HAP-1 (cell line): ENCODE measurements at regions not wholly inside any gene's neighbourhood (a gene's known extent, or its start where the extent isn't known, plus 50 kb on each side); places are given as distances from the start of the nearest gene placed in this dataset.
A peak's percentile ranks its signal among the peaks of the same experiment; 100 is the strongest.

ENCODE experiments used
- DNase-seq, 2 experiments: peaks; one replicate each; pipeline ENCODE4 v3.0.0-alpha.2; 2016 to 2020; ENCODE audit warnings: low spot score in 2 of 2
- H3K27me3 ChIP-seq: fragments of 250-450 bp; sonication (Bioruptor Pico); 2 replicates; pipeline ENCODE4 v1.5.1; 2020; ENCODE audit warnings: low read depth, mild to moderate bottlenecking, moderate library complexity
- H3K36me3 ChIP-seq: fragments of 250-450 bp; sonication (Bioruptor Pico); replicated peaks from 2 replicates; pipeline ENCODE4 v1.5.1; 2020; ENCODE audit warnings: mild to moderate bottlenecking
- H3K4me1 ChIP-seq: fragments of 250-450 bp; sonication (Bioruptor Pico); 2 replicates; pipeline ENCODE4 v1.5.1; 2020; ENCODE audit warnings: mild to moderate bottlenecking
- H3K4me3 ChIP-seq: fragments of 250-450 bp; sonication (Bioruptor Pico); 2 replicates; pipeline ENCODE4 v1.5.1; 2020; ENCODE audit warnings: mild to moderate bottlenecking, moderate library complexity
- H3K9me3 ChIP-seq: fragments of 250-450 bp; sonication (Bioruptor Pico); 2 replicates; pipeline ENCODE4 v1.5.1; 2020; ENCODE audit warnings: mild to moderate bottlenecking, moderate library complexity
- in situ Hi-C: fragments of 300-500 bp; cut with MboI; formaldehyde crosslinking; loops from 3 replicates; pipeline ENCODE4 v1.14.3; 2020; ENCODE audit warnings: low sequenced_read_pairs, inconsistent platforms, mixed read lengths

DNA sequence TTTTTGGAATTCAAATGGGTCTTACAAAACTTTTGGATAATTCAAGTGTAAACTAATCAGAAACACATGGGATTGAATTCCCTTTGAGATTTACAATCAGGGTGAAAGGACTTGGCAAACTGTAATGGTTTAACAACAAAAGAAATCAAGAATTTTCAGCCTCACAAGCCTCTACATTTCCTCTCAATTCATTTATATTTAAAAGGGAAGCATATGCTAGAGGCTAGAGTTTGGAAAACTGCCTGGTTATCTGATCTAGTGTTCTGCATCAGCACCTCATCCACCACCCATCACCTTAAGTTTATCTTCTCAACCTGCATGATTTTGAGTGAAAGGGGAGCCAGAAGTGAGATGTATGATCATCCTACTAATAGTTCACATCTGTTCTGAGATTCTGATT is 120.7 kb downstream of the TES start:
- H3K36me3 ChIP-seq = no peaks in the 10 kb centered on the region
- no peaks in the 10 kb centered on the region for H3K9me3 ChIP-seq
- peak in 1 of 2 experiments; percentile 34 for DNase-seq
- H3K4me3 ChIP-seq = no peak overlapping the region
- no peaks in the 10 kb centered on the region for H3K27me3 ChIP-seq
- in situ Hi-C loops = no loop called here
- H3K4me1 ChIP-seq = no peaks in the 10 kb centered on the region; the same call in 1 of the 2 replicates

- H3K9me3 ChIP-seq = no peaks in the 10 kb centered on the region
- in situ Hi-C loops = no loop called here
- no peaks in the 10 kb centered on the region for H3K36me3 ChIP-seq
- no peaks in the 10 kb centered on the region; the same call in 1 of the 2 replicates for H3K4me1 ChIP-seq
- no peak for DNase-seq
- H3K27me3 ChIP-seq = no peaks in the 10 kb centered on the region
- H3K4me3 ChIP-seq = no peak overlapping the region
Observed at GRCh38 chr7:116332766-116333165, 122.4 kb downstream of the TES start.

- Histone ChIP-seq H3K4me3 (no peak overlapping the region), H3K4me1 (no peaks in the 10 kb centered on the region; the same call in 1 of the 2 replicates), H3K9me3 (no peaks in the 10 kb centered on the region), H3K27me3 (no peaks in the 10 kb centered on the region), H3K36me3 (no peaks in the 10 kb centered on the region)
- in situ Hi-C loops = no loop called here
- no peak for DNase-seq
Observed at GRCh38 chr7:116334555-116334954, 124.2 kb downstream of the TES start.

DNA sequence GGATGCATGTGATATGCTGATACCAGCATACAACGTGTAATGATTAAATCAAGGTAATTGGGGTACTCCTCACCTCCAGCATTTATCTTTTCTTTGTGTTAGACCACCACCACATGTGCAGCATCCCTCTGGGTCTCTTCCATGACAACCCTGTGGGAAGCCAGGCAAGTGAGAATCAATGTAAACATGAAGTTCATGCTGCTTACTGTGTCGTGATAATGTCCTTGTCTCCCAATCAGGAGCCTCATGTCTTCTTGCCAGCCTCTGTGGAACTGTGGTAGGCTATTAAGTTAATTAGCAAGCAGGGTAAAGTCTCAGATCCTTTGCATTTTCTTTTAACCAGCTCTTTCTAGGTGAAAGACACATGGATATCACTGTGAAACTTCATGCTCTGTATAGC is 126.7 kb downstream of the TES start:
- Histone ChIP-seq H3K27me3 (no peaks in the 10 kb centered on the region), H3K4me1 (no peaks in the 10 kb centered on the region), H3K36me3 (no peaks in the 10 kb centered on the region), H3K9me3 (no peaks in the 10 kb centered on the region), H3K4me3 (no peak overlapping the region)
- in situ Hi-C loops = no loop called here
- DNase-seq = no peak

DNA sequence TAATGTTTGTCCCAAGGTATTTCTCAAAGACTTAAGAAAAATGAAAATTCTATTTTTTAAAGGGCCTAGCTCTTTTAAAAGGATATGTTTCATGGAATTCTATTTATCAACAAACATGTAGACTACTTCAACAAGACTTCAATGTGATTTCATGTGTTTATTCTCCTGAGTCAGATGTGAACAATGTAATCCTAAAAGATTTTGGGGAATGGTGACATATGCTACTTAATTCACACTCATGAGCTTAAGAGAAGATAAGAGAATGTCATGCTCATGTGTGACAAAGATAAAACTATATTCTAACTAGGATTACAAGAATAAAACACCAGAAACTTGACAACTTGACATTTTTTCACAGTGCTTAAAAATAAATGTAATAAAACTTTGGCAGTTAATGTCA is 127.5 kb downstream of the TES start:
- in situ Hi-C loops = no loop called here
- H3K4me1 ChIP-seq = no peaks in the 10 kb centered on the region
- DNase-seq = no peak

DNA sequence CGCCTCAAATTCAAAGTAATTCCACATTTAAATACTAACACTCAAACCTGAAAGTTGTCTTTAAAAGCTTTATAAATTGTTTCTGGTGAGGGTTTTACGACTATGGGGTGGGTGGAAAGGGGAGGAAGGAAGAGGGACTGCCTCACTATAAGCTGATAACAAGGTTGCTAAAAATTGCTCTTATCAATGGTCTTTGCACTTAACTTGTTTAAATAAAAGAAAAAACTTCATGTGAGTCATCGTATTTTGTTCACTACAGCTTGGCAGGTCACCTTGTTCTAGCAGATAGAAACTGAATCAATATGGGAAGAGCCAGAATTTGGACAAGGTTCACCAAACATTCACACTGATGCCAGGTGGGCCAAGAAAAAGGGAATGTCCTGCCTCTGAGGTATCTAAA is 129.2 kb downstream of the TES start:
- Histone ChIP-seq H3K36me3 (no peaks in the 10 kb centered on the region), H3K27me3 (no peaks in the 10 kb centered on the region), H3K4me1 (no peaks in the 10 kb centered on the region), H3K4me3 (no peak overlapping the region), H3K9me3 (no peaks in the 10 kb centered on the region)
- DNase-seq = no peak
- in situ Hi-C loops = no loop called here

More for the DNA sequence above, 127.5 kb downstream of the TES start:
- no peaks in the 10 kb centered on the region for H3K27me3 ChIP-seq
- no peak overlapping the region for H3K4me3 ChIP-seq
- no peaks in the 10 kb centered on the region for H3K9me3 ChIP-seq
- no peaks in the 10 kb centered on the region for H3K36me3 ChIP-seq

DNA sequence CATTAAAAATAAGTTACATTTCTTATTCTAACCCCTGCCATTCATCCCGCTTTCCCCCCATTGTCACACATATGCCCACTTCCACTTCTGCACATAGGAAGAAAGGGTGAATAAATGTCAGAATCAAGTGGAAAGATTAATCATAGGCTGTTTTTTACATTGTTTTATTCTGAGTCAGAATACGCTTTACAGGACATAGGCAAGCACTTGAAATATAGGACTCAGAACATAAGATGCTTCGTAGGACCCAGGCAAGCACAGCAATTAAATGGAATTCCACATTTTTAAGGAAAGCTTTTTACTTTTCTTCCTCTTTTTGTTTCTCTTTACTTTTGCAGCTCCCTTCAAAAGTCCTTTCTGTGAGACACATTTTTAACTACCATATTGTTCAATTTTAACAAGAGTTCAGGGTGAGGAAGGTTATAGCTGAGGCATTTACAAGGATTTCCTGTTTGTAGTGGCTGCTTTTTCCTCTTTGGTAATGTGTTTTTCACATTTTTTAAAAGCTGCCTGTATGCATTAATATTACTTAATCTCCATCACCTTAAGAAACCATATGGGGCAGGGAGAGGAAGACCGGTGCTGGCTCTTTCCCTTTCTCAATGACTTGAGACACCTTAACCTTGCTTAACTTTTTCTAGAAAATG is 130.0 kb downstream of the TES start:
- Histone ChIP-seq H3K36me3 (no peaks in the 10 kb centered on the region), H3K4me3 (no peak overlapping the region), H3K4me1 (no peaks in the 10 kb centered on the region), H3K9me3 (no peaks in the 10 kb centered on the region), H3K27me3 (no peaks in the 10 kb centered on the region)
- in situ Hi-C loops = no loop called here
- no peak for DNase-seq

- Histone ChIP-seq H3K4me1 (no peaks in the 10 kb centered on the region), H3K36me3 (no peaks in the 10 kb centered on the region), H3K4me3 (no peak overlapping the region), H3K27me3 (no peaks in the 10 kb centered on the region), H3K9me3 (no peaks in the 10 kb centered on the region)
- DNase-seq = no peak
- in situ Hi-C loops = no loop called here
Observed at GRCh38 chr7:116340943-116341907, 130.9 kb downstream of the TES start.

- in situ Hi-C loops = no loop called here
- H3K36me3 ChIP-seq = no peaks in the 10 kb centered on the region
- no peak for DNase-seq
- H3K4me3 ChIP-seq = no peak overlapping the region
- H3K9me3 ChIP-seq = no peaks in the 10 kb centered on the region
- no peaks in the 10 kb centered on the region for H3K27me3 ChIP-seq
- no peaks in the 10 kb centered on the region for H3K4me1 ChIP-seq
Observed at GRCh38 chr7:116342125-116342524, 131.8 kb downstream of the TES start.

DNA sequence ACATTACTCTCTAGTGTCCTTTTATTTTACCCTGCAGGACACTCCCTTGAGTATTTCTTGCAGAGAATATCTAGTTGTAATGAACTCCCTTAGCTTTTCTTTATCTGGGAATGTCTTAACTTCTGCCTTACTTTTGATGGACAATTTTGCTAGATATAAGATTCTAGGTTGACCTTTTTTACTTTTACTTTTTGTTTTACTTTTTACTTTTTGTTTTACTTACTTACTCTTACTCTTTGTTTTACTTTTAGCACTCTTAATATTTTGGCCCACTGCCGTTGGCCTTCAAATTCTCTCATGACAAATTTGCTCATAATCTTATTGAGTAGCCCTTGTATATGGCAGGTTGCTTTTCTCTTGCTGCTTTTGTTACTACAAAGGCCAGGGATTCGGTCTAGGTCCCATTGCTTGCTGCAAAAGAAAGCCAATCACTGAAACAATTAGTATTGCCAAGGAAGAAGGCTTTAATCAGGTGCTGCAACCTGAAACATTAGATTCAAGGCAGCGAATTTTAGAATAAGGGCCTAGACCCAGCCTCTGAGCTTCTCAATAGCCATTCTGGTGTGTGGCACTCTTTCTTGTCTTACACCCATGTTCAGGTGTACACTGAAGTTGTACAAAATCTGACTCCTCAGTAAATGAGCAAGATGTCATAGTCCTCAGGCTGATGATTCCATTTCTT is 137.0 kb downstream of the TES start:
- Histone ChIP-seq H3K9me3 (no peaks in the 10 kb centered on the region), H3K4me3 (no peak overlapping the region), H3K36me3 (no peaks in the 10 kb centered on the region), H3K4me1 (no peaks in the 10 kb centered on the region), H3K27me3 (no peaks in the 10 kb centered on the region)
- DNase-seq = no peak
- in situ Hi-C loops = no loop called here

DNA sequence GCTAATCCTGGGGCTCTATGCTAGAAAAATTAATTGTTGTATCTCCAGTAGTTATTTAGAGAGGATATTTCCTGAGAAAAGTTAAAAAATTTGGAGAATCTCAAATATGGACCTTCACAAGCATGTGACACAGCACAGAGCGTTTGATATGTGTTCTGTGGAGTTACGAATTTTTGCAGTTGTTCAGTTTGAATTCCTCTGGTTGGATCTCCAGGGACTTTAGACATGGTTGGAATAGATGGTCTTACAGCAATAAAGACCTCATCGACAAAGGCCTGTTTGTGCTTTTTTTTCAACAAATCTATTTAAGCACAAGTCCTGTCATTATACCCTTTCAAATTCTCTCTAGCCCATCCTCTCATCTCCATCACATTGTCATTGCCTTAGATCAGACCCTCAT is 138.0 kb downstream of the TES start:
- in situ Hi-C loops = no loop called here
- no peak for DNase-seq
- Histone ChIP-seq H3K4me3 (no peak overlapping the region), H3K36me3 (no peaks in the 10 kb centered on the region), H3K4me1 (no peaks in the 10 kb centered on the region), H3K27me3 (no peaks in the 10 kb centered on the region), H3K9me3 (no peaks in the 10 kb centered on the region)

GRCh38 chr7:116351966-116352365 is 141.6 kb downstream of the TES start:
- in situ Hi-C loops = no loop called here
- no peaks in the 10 kb centered on the region for H3K36me3 ChIP-seq
- no peaks in the 10 kb centered on the region for H3K9me3 ChIP-seq

GRCh38 chr7:116353647-116354046 is 143.3 kb downstream of the TES start:
- in situ Hi-C loops = no loop called here
- H3K9me3 ChIP-seq = no peaks in the 10 kb centered on the region
- peaks cover 38% of the 10 kb centered on the region for H3K4me1 ChIP-seq

More at GRCh38 chr7:116351966-116352365, 141.6 kb downstream of the TES start:
- Histone ChIP-seq H3K4me3 (no peak overlapping the region), H3K27me3 (no peaks in the 10 kb centered on the region), H3K4me1 (peaks cover 23% of the 10 kb centered on the region)
- DNase-seq = no peak

DNA sequence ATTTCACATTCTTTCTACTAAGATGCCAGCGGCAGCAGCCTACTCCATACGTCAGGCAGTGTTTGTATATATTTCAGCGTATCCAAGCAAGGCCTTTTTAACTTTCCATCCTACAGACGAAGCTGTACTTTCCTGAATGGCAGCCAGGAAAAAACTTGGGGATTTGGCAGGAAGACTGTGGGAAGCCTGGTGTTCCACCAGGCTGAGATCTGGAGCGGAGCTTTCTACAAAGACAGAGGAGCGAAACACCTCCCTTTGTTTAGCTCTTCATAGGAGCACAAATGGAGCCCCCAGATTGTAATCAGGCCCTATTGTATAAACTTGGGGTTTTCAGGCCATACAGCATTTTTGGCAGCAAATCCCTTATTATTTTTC is 143.8 kb downstream of the TES start:
- peaks cover 38% of the 10 kb centered on the region for H3K4me1 ChIP-seq
- DNase-seq = no peak
- no peaks in the 10 kb centered on the region for H3K27me3 ChIP-seq
- no peak overlapping the region for H3K4me3 ChIP-seq
- in situ Hi-C loops = no loop called here
- H3K9me3 ChIP-seq = no peaks in the 10 kb centered on the region
- H3K36me3 ChIP-seq = no peaks in the 10 kb centered on the region

More at GRCh38 chr7:116353647-116354046, 143.3 kb downstream of the TES start:
- Histone ChIP-seq H3K36me3 (no peaks in the 10 kb centered on the region), H3K27me3 (no peaks in the 10 kb centered on the region), H3K4me3 (no peak overlapping the region)
- no peak for DNase-seq
